Adrenal gland (tissue), 9 donors: ENCODE measurements at regions not wholly inside any gene's neighbourhood (a gene's known extent, or its start where the extent isn't known, plus 50 kb on each side); places are given as distances from the start of the nearest gene placed in this dataset.

ENCODE experiments used
- DNase-seq, 7 donors: peaks; one replicate each; pipeline ENCODE4 v3.0.0-alpha.2; 2019 to 2020
- H3K27ac ChIP-seq, 5 donors: fragments of 200-600 bp; sonication (generic) in 4 of 5; 1 replicate in 3 of 5; 2 replicates in 2 of 5; pipeline versions ENCODE4 v1.5.1 to v1.8.0; 2016 to 2020; ENCODE audit warnings: mild to moderate bottlenecking in 1 of 5
- H3K27me3 ChIP-seq: fragments of 200-600 bp; 2 replicates; pipeline ENCODE4 v1.8.0; 2021
- H3K36me3 ChIP-seq, 2 donors: fragments of 200-600 bp; replicated peaks in 1 of 2; 1 replicate in 1 of 2; 2 replicates in 1 of 2; pipeline versions ENCODE4 v1.5.1 to v1.8.0; 2018 to 2022
- H3K4me1 ChIP-seq, 2 donors: fragments of 200-600 bp; replicated peaks in 1 of 2; 1 replicate in 1 of 2; 2 replicates in 1 of 2; pipeline versions ENCODE4 v1.5.1 to v1.8.0; 2018 to 2021
- H3K4me3 ChIP-seq, 4 donors: fragments of 200-600 bp; sonication (generic) in 3 of 4; one replicate each; pipeline ENCODE4 v1.5.1; 2016 to 2018
- H3K9me3 ChIP-seq, 3 donors: fragments of 200-600 bp; sonication (generic) in 1 of 3; replicated peaks in 1 of 3; 1 replicate in 2 of 3; 2 replicates in 1 of 3; pipeline versions ENCODE4 v1.5.1 to v1.8.0; 2016 to 2021
- CTCF ChIP-seq, 6 experiments: fragments of 450-650 bp in 4 of 6; fragments of 200-600 bp in 2 of 6; sonication (generic) in 1 of 6; IDR thresholded peaks; 1 replicate in 5 of 6; 2 replicates in 1 of 6; pipeline versions ENCODE4 v1.5.1 to v1.8.0; 2016 to 2021; ENCODE audit warnings: antibody characterized with exemption in 6 of 6, mild to moderate bottlenecking in 2 of 6, moderate library complexity in 1 of 6
- POLR2A ChIP-seq, 2 donors: fragments of 450-650 bp; IDR thresholded peaks; one replicate each; pipeline ENCODE4 v1.6.1; 2017; ENCODE audit warnings: antibody characterized with exemption in 2 of 2, mild to moderate bottlenecking in 2 of 2, moderate library complexity in 1 of 2
- WGBS, 4 donors: extraction: QIAGEN DNeasy Blood & Tissue Kit in 2 of 4; methylation state at CpG; one replicate each; pipeline versions ENCODE4 v1.1.5 to v1.1.7; 2013 to 2017; 5-methylcytosine and 5-hydroxymethylcytosine counted together
- intact Hi-C, 2 donors: fragments of 100-400 bp; cut with DNase I; formaldehyde crosslinking; loops; one replicate each; pipeline versions ENCODE4 v1.14.1 to v1.15.0; 2022 to 2023
- donor health status: healthy with polysubstance abuse.
- donor health status: Bipolar disorder and iron deficiency.
- donor health status: DM: yes; HTN: yes; CAD: no.
- donor health status: DM: no; HTN: no; CAD: no.
- donor health status: DM: no; HTN: no; CAD: no.

- Histone ChIP-seq H3K36me3 (no peaks in the 10 kb centered on the region), H3K4me1 (no peaks in the 10 kb centered on the region), H3K9me3 (no peaks in the 10 kb centered on the region), H3K4me3 (no peak overlapping the region), H3K27me3 (no peaks in the 10 kb centered on the region), H3K27ac (no peak overlapping the region)
- TF ChIP-seq CTCF (IDR thresholded peaks at IDR 0.05) (no peak), POLR2A (IDR thresholded peaks at IDR 0.05) (no peak)
- intact Hi-C loops: no loop called here
- DNase-seq: no peak
- 74 to 95% (median 82%) methylated on average over 5 of the region's 5 CpGs for WGBS, 4 donors
Observed at GRCh38 chr6:168201799-168202198, 117.8 kb downstream of the DACT2 start.

DNA sequence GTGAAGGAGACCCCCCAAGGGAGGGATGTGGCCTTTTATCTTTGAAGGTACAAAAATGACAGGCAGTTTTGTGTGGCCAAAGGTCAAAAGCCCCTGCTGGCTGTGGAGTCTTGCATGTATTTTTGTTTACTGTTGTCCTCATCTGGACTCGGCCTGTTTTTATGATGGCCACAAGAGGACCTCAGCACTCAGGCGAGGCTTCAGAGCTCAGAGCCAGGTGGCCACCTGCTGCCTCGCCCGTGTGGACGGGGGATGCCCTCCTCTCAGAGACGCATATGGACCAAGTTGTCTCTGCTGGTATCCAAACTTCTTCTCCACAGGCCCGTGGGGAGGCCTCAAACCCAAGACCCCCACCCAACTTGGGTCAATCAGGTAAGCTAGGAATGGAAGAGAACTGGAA, 118.2 kb downstream of the DACT2 start:
- intact Hi-C loops: no loop called here
- Histone ChIP-seq H3K4me3 (no peak overlapping the region), H3K27ac (no peak overlapping the region), H3K9me3 (no peaks in the 10 kb centered on the region), H3K36me3 (no peaks in the 10 kb centered on the region), H3K4me1 (no peaks in the 10 kb centered on the region), H3K27me3 (no peaks in the 10 kb centered on the region)
- no peak for DNase-seq
- 62 to 67% (median 65%) methylated on average over 4 to 7 of the region's 7 CpGs for WGBS, 4 donors
- TF ChIP-seq CTCF (IDR thresholded peaks at IDR 0.05): peak in 1 of 6 experiments; percentile 11
- no peak for TF ChIP-seq POLR2A (IDR thresholded peaks at IDR 0.05)

DNA sequence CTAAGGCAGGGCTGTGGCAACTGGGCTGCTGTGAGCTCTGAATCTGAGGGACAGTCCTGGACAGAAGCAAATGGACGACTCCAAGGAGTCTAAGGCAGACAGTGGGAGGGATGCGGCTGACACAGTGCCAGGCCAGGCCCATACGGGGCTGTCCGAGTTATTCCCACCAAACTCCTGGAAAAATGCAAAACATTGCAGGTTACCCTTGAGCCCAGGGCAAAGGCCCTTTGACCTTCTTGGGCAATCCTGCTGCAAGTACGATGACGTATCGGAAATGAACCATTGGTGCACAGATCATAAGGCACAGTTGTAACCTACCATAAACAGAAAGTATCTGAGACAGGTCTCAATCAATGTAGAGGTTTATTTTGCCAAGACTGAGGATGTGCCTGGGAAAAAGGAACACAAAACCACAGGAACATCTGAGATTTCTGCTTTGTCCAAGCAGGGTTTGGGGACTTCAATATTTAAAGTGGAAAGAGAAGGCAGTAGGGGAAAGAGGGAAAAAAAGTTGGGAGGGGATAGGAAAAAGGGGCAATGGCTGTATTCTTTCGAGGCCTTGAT, 118.9 kb downstream of the DACT2 start:
- H3K36me3 ChIP-seq: no peaks in the 10 kb centered on the region
- WGBS, 4 donors: 82 to 92% (median 86%) methylated on average over 5 to 8 of the region's 8 CpGs

More for the DNA sequence above, 118.9 kb downstream of the DACT2 start:
- no peak for DNase-seq
- Histone ChIP-seq H3K27me3 (no peaks in the 10 kb centered on the region), H3K4me3 (no peak overlapping the region), H3K27ac (no peak overlapping the region), H3K4me1 (no peaks in the 10 kb centered on the region), H3K9me3 (no peaks in the 10 kb centered on the region)
- intact Hi-C loops: no loop called here
- TF ChIP-seq POLR2A (IDR thresholded peaks at IDR 0.05): no peak
- no peak for TF ChIP-seq CTCF (IDR thresholded peaks at IDR 0.05)
